Neural cell (in vitro differentiated cells): ENCODE measurements at regions not wholly inside any gene's neighbourhood (a gene's known extent, or its start where the extent isn't known, plus 50 kb on each side); places are given as distances from the start of the nearest gene placed in this dataset.
"Not testable (repeated sequence)": the region's sequence is repeated elsewhere in the genome, so short reads cannot be mapped to it uniquely, and the experiment has no call there.

ENCODE experiments used
- H2AFZ ChIP-seq: fragments of 200-600, 300-800 bp; sonication (generic), shearing (Covaris generic); 2 replicates; pipeline ENCODE4 v1.6.0; 2014; ENCODE audit warnings: low read depth, mild to moderate bottlenecking, antibody characterized with exemption, low read length, moderate library complexity
- H3F3A ChIP-seq: fragments of 200-600 bp; shearing (Covaris generic); 2 replicates; pipeline ENCODE4 v1.6.1; 2016; ENCODE audit warnings: mild to moderate bottlenecking, moderate library complexity, mixed read lengths, antibody characterized with exemption, low read length; ENCODE audit not compliant: insufficient read depth, poor library complexity, severe bottlenecking
- H3K27ac ChIP-seq: fragments of 200-600, 300-800 bp; sonication (generic), shearing (Covaris generic); 2 replicates; pipeline ENCODE4 v1.5.1; 2014; ENCODE audit warnings: mild to moderate bottlenecking, low read length, moderate library complexity
- H3K27me3 ChIP-seq: fragments of 300-800, 200-600 bp; sonication (generic), shearing (Covaris generic); 2 replicates; pipeline ENCODE4 v1.6.0; 2014; ENCODE audit warnings: mild to moderate bottlenecking, low read depth, low read length, moderate library complexity; ENCODE audit not compliant: insufficient read depth
- H3K36me3 ChIP-seq: fragments of 300-800, 200-600 bp; sonication (generic), shearing (Covaris generic); 2 replicates; pipeline ENCODE4 v1.5.1; 2014; ENCODE audit warnings: mild to moderate bottlenecking, antibody characterized with exemption, low read length, moderate library complexity; ENCODE audit not compliant: insufficient read depth
- H3K4me2 ChIP-seq: fragments of 300-800, 200-600 bp; sonication (generic), shearing (Covaris generic); 2 replicates; pipeline ENCODE4 v1.6.0; 2014; ENCODE audit warnings: mild to moderate bottlenecking, low read length
- H3K4me3 ChIP-seq: fragments of 300-800, 200-600 bp; sonication (generic), shearing (Covaris generic); 2 replicates; pipeline ENCODE4 v1.5.1; 2014; ENCODE audit warnings: mild to moderate bottlenecking, low read length, moderate library complexity
- H3K79me2 ChIP-seq: fragments of 200-600 bp; shearing (Covaris generic); replicated peaks from 2 replicates; pipeline ENCODE4 v1.6.0; 2014; ENCODE audit warnings: mild to moderate bottlenecking, low read length, moderate library complexity; ENCODE audit not compliant: insufficient read depth
- H3K9ac ChIP-seq: fragments of 300-800, 200-600 bp; sonication (generic), shearing (Covaris generic); 2 replicates; pipeline ENCODE4 v1.6.1; 2016; ENCODE audit warnings: mild to moderate bottlenecking, low read length, mixed read lengths
- H3K9me2 ChIP-seq: fragments of 200-600 bp; shearing (Covaris generic); 2 replicates; pipeline ENCODE4 v1.6.1; 2016; ENCODE audit warnings: mild to moderate bottlenecking, low read length, mixed read lengths; ENCODE audit not compliant: insufficient read depth
- H3K9me3 ChIP-seq: fragments of 200-600, 300-800 bp; sonication (generic), shearing (Covaris generic); 2 replicates; pipeline ENCODE4 v1.6.1; 2016; ENCODE audit warnings: mild to moderate bottlenecking, mixed run types, low read length, moderate library complexity, mixed read lengths
- H4K20me1 ChIP-seq: fragments of 200-600 bp; shearing (Covaris generic); 2 replicates; pipeline ENCODE4 v1.6.1; 2016; ENCODE audit warnings: mild to moderate bottlenecking, mixed run types; ENCODE audit not compliant: insufficient read depth
- EP300 ChIP-seq: fragments of 450-650 bp; conservative IDR thresholded peaks from 2 replicates; pipeline ENCODE4 v1.6.1; 2014; ENCODE audit warnings: antibody characterized with exemption, mild to moderate bottlenecking, moderate library complexity; ENCODE audit not compliant: poor library complexity, severe bottlenecking
- EZH2 ChIP-seq: fragments of 200-600, 300-800 bp; shearing (Covaris generic), sonication (generic); IDR thresholded peaks from 2 replicates; pipeline ENCODE4 v1.6.1; 2014; ENCODE audit warnings: antibody characterized with exemption, low read length, borderline replicate concordance, mild to moderate bottlenecking; ENCODE audit not compliant: insufficient read depth, poor library complexity, severe bottlenecking
- MXI1 ChIP-seq: fragments of 450-650 bp; conservative IDR thresholded peaks from 2 replicates; pipeline ENCODE4 v1.6.1; 2014; ENCODE audit warnings: antibody characterized with exemption, mild to moderate bottlenecking; ENCODE audit not compliant: poor library complexity, severe bottlenecking
- POLR2AphosphoS5 ChIP-seq: IDR thresholded peaks from 2 replicates; pipeline ENCODE4 v1.6.1; 2012
- RAD21 ChIP-seq: fragments of 450-650 bp; conservative IDR thresholded peaks from 2 replicates; pipeline ENCODE4 v1.6.1; 2014; ENCODE audit warnings: antibody characterized with exemption, mild to moderate bottlenecking, moderate library complexity
- SMC3 ChIP-seq: fragments of 450-650 bp; conservative IDR thresholded peaks from 2 replicates; pipeline ENCODE4 v1.6.1; 2014; ENCODE audit warnings: antibody characterized with exemption, mild to moderate bottlenecking, moderate library complexity; ENCODE audit not compliant: poor library complexity
- TAF1 ChIP-seq: IDR thresholded peaks from 2 replicates; pipeline ENCODE4 v1.6.1; 2012; ENCODE audit warnings: low read depth
- TF ChIP-seq, protein P1 (sequence below): IDR thresholded peaks from 2 replicates; pipeline ENCODE4 v1.6.1; 2012; ENCODE audit warnings: borderline replicate concordance
- TF ChIP-seq, protein P2 (sequence below): fragments of 450-650 bp; IDR thresholded peaks from 2 replicates; pipeline ENCODE4 v1.5.1; 2014; ENCODE audit warnings: antibody characterized with exemption, mild to moderate bottlenecking, moderate library complexity; ENCODE audit not compliant: poor library complexity, severe bottlenecking

DNA sequence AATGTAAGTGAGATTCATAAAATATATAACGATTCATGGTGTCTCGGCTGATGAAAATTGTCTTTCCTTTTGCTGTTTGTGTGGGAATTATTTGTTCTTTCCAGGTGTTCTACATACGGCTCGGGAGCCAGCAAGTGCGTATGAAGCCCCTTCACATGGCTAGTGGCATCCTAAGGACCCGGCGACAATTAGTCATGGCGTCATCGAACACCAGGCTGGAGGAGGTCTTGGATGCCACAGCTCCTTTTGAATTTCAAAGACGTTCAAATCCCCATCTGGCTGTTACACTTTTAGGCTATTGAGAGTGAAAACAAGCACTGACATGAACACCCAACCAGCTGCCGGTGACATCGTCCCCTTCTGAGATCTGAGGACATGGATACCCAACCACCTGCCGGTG is 397.7 kb upstream of the TNRC6C start:
- H3K79me2 ChIP-seq, result no peaks in the 10 kb centered on the region
- H3F3A ChIP-seq, result no peaks in the 10 kb centered on the region
- H3K27ac ChIP-seq, result no peak overlapping the region
- H3K4me3 ChIP-seq, result no peak overlapping the region
- no peaks in the 10 kb centered on the region for H4K20me1 ChIP-seq
- H3K4me2 ChIP-seq, result no peak overlapping the region
- H2AFZ ChIP-seq, result no peak overlapping the region
- H3K9me2 ChIP-seq, result no peaks in the 10 kb centered on the region
- H3K9me3 ChIP-seq, result no peaks in the 10 kb centered on the region
- no peaks in the 10 kb centered on the region for H3K27me3 ChIP-seq
- no peaks in the 10 kb centered on the region for H3K36me3 ChIP-seq
- H3K9ac ChIP-seq, result no peak overlapping the region
- TF ChIP-seq, protein P1, sequence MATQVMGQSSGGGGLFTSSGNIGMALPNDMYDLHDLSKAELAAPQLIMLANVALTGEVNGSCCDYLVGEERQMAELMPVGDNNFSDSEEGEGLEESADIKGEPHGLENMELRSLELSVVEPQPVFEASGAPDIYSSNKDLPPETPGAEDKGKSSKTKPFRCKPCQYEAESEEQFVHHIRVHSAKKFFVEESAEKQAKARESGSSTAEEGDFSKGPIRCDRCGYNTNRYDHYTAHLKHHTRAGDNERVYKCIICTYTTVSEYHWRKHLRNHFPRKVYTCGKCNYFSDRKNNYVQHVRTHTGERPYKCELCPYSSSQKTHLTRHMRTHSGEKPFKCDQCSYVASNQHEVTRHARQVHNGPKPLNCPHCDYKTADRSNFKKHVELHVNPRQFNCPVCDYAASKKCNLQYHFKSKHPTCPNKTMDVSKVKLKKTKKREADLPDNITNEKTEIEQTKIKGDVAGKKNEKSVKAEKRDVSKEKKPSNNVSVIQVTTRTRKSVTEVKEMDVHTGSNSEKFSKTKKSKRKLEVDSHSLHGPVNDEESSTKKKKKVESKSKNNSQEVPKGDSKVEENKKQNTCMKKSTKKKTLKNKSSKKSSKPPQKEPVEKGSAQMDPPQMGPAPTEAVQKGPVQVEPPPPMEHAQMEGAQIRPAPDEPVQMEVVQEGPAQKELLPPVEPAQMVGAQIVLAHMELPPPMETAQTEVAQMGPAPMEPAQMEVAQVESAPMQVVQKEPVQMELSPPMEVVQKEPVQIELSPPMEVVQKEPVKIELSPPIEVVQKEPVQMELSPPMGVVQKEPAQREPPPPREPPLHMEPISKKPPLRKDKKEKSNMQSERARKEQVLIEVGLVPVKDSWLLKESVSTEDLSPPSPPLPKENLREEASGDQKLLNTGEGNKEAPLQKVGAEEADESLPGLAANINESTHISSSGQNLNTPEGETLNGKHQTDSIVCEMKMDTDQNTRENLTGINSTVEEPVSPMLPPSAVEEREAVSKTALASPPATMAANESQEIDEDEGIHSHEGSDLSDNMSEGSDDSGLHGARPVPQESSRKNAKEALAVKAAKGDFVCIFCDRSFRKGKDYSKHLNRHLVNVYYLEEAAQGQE, result no peak
- TF ChIP-seq, protein P2, sequence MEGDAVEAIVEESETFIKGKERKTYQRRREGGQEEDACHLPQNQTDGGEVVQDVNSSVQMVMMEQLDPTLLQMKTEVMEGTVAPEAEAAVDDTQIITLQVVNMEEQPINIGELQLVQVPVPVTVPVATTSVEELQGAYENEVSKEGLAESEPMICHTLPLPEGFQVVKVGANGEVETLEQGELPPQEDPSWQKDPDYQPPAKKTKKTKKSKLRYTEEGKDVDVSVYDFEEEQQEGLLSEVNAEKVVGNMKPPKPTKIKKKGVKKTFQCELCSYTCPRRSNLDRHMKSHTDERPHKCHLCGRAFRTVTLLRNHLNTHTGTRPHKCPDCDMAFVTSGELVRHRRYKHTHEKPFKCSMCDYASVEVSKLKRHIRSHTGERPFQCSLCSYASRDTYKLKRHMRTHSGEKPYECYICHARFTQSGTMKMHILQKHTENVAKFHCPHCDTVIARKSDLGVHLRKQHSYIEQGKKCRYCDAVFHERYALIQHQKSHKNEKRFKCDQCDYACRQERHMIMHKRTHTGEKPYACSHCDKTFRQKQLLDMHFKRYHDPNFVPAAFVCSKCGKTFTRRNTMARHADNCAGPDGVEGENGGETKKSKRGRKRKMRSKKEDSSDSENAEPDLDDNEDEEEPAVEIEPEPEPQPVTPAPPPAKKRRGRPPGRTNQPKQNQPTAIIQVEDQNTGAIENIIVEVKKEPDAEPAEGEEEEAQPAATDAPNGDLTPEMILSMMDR, result no peak
- TF ChIP-seq RAD21 (no peak), POLR2AphosphoS5 (no peak)

DNA sequence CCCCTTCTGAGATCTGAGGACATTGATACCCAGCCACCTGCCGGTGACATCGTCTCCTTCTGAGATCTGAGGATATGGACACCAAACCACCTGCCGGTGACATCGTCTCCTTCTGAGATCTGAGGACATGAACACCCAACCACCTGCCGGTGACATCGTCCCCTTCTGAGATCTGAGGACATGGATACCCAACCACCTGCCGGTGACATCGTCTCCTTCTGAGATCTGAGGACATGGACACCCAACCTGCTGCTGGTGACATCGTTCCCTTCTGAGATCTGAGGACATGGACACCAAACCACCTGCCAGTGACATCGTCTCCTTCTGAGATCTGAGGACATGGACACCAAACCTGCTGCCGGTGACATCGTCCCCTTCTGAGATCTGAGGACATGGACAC is 396.1 kb upstream of the TNRC6C start:
- not testable (repeated sequence) for H2AFZ ChIP-seq, H3K27me3 ChIP-seq, H4K20me1 ChIP-seq, H3K9me2 ChIP-seq, H3K4me2 ChIP-seq, H3K79me2 ChIP-seq, H3F3A ChIP-seq, H3K9me3 ChIP-seq, H3K27ac ChIP-seq, H3K4me3 ChIP-seq, H3K9ac ChIP-seq, H3K36me3 ChIP-seq

DNA sequence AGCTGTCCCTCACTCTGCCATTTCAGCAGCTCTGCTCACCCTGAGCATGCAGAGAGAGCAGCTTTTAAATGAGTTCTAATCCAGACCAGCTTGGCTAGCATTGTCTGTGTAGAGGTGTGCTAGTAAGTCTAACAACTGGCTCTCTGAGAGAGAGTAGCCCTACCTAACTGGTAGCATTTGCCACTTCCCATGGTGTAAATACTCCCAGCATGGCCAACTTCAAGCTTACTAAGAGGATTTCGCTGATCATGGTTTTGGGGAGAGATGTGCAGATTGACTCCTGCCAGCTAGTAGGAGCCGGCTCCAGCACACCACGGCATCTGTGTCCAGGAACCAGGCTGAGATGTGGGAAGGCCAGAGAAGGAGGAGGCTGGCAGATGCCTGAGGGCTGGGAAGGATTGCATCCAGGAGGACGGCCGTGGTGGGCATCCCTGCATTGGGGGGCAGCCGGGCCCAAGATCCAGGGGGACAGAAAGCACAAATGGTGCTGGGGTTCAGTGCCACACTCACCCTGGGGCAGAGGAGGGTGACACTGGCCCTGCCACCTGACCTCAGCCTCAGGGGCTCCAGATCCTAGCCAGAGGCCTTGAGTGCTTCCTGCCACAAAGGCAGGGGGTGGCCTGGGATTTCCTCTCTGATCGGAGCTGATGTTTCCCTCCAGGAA is 394.9 kb upstream of the TNRC6C start:
- no peaks in the 10 kb centered on the region for H3K9me2 ChIP-seq
- no peaks in the 10 kb centered on the region for H3K9me3 ChIP-seq
- H3K9ac ChIP-seq, result no peak overlapping the region
- no peaks in the 10 kb centered on the region for H3K36me3 ChIP-seq
- no peaks in the 10 kb centered on the region for H3F3A ChIP-seq
- H3K79me2 ChIP-seq, result no peaks in the 10 kb centered on the region
- H3K4me2 ChIP-seq, result no peak overlapping the region
- TF ChIP-seq MXI1, result no peak
- TF ChIP-seq, protein P1, result no peak
- TF ChIP-seq SMC3, result no peak
- TF ChIP-seq EZH2, result no peak
- TF ChIP-seq POLR2AphosphoS5, result no peak
- no peak for TF ChIP-seq RAD21
- TF ChIP-seq EP300, result no peak
- TF ChIP-seq, protein P2, result no peak
- TF ChIP-seq TAF1, result no peak
- H4K20me1 ChIP-seq, result no peaks in the 10 kb centered on the region
- no peak overlapping the region for H3K27ac ChIP-seq
- no peak overlapping the region for H2AFZ ChIP-seq
- H3K27me3 ChIP-seq, result no peaks in the 10 kb centered on the region
- H3K4me3 ChIP-seq, result no peak overlapping the region
